ENCODE measurements at regions not wholly inside any gene's neighbourhood (a gene's known extent, or its start where the extent isn't known, plus 50 kb on each side); places are given as distances from the start of the nearest gene placed in this dataset.

GRCh38 chr6:11413728-11414127 lies 123.8 kb upstream of the TMEM170B start (continued):
- TF ChIP-seq ZNF512 (CRISPR knock-in tag; IDR thresholded peaks at IDR 0.05; ENCODE audit: borderline replicate concordance) (no peak), ETV6 (CRISPR knock-in tag; IDR thresholded peaks at IDR 0.05) (no peak), FOXJ3 (CRISPR knock-in tag; IDR thresholded peaks at IDR 0.05; ENCODE audit: borderline replicate concordance) (no peak), CREB1 (CRISPR knock-in tag; IDR thresholded peaks at IDR 0.05) (no peak)

GRCh38 chr6:11413117-11413687 lies 124.3 kb upstream of the TMEM170B start:
- ATAC-seq (no peak), DNase-seq (ENCODE audit: low spot score) (no peak)
- Mint-ChIP-seq H3K27ac (no peak overlapping the region), H3K4me3 (no peak overlapping the region), H3K27me3 (ENCODE audit: low read depth) (no peaks in the 10 kb centered on the region), H3K36me3 (peaks cover 16% of the 10 kb centered on the region), H3K4me1 (peaks cover 7% of the 10 kb centered on the region), H3K9me3 (peaks cover 17% of the 10 kb centered on the region)
- TF ChIP-seq GTF2I (CRISPR knock-in tag; conservative IDR thresholded peaks at IDR 0.05) = no peak
- TF ChIP-seq ATF1 (CRISPR knock-in tag; IDR thresholded peaks at IDR 0.05) = no peak
- no peak for TF ChIP-seq FOXP1 (CRISPR knock-in tag; IDR thresholded peaks at IDR 0.05; ENCODE audit: borderline replicate concordance)
- TF ChIP-seq TEAD1 (CRISPR knock-in tag; IDR thresholded peaks at IDR 0.05) = no peak
- CTCF ChIA-PET = interaction anchor here (0.6 to 1.3 kb wide), 4 partner anchors 136 to 1345 kb away, joined by 3 read pairs; partner anchors contain the start of gene NEDD9
- POLR2A ChIA-PET = no interaction called here

GRCh38 chr6:11412616-11413015 lies 124.9 kb upstream of the TMEM170B start:
- no peak overlapping the region for H3K27ac Mint-ChIP-seq
- DNase-seq (ENCODE audit: low spot score) = no peak
- no peak for ATAC-seq
- H3K4me3 Mint-ChIP-seq = no peak overlapping the region
- H3K36me3 Mint-ChIP-seq = peaks cover 10% of the 10 kb centered on the region
- peaks cover 12% of the 10 kb centered on the region for H3K9me3 Mint-ChIP-seq
- H3K27me3 Mint-ChIP-seq (ENCODE audit: low read depth) = no peaks in the 10 kb centered on the region
- CTCF ChIA-PET = interaction anchor here (0.6 to 1.3 kb wide), 4 partner anchors 135 to 1345 kb away, joined by 3 read pairs; partner anchors contain the start of gene NEDD9
- POLR2A ChIA-PET = no interaction called here
- peaks cover 7% of the 10 kb centered on the region for H3K4me1 Mint-ChIP-seq
- TF ChIP-seq ZMAT4 (CRISPR knock-in tag; IDR thresholded peaks at IDR 0.05) (no peak), NFE2L1 (CRISPR knock-in tag; IDR thresholded peaks at IDR 0.05) (no peak), SOX15 (CRISPR knock-in tag; IDR thresholded peaks at IDR 0.05) (no peak), ATF6 (CRISPR knock-in tag; IDR thresholded peaks at IDR 0.05) (no peak), AFF4 (CRISPR knock-in tag; IDR thresholded peaks at IDR 0.05; ENCODE audit: borderline replicate concordance) (no peak), KAT7 (CRISPR knock-in tag; IDR thresholded peaks at IDR 0.05; ENCODE audit: borderline replicate concordance) (no peak), JAZF1 (CRISPR knock-in tag; IDR thresholded peaks at IDR 0.05) (no peak), ZNF138 (CRISPR knock-in tag; conservative IDR thresholded peaks at IDR 0.05) (no peak), NFATC4 (CRISPR knock-in tag; IDR thresholded peaks at IDR 0.05) (no peak), ARID4B (CRISPR knock-in tag; IDR thresholded peaks at IDR 0.05; ENCODE audit: borderline replicate concordance) (no peak), RELA (CRISPR knock-in tag; IDR thresholded peaks at IDR 0.05; ENCODE audit: borderline replicate concordance) (no peak)

All from WTC11 (cell line).